Thoracic aorta (tissue), 2 donors: ENCODE measurements at regions not wholly inside any gene's neighbourhood (a gene's known extent, or its start where the extent isn't known, plus 50 kb on each side); places are given as distances from the start of the nearest gene placed in this dataset.

Experiments
- ATAC-seq: fragments of 150-250 bp; one replicate; pipeline ENCODE4 v1.8.0; 2017; ENCODE audit warnings: low read depth; ENCODE audit not compliant: insufficient number of reproducible peaks, low FRiP score
- DNase-seq: peaks from one replicate; pipeline ENCODE4 v3.0.0-alpha.2; 2020; ENCODE audit warnings: low spot score
- H3K27ac ChIP-seq, 2 donors: fragments of 200-600 bp; sonication (generic); 1 replicate in 1 of 2; 2 replicates in 1 of 2; pipeline ENCODE4 v1.5.1; 2016; ENCODE audit warnings: mild to moderate bottlenecking in 2 of 2, moderate library complexity in 2 of 2
- H3K27me3 ChIP-seq: fragments of 200-600 bp; sonication (generic); replicated peaks from 2 replicates; pipeline ENCODE4 v1.6.0; 2016; ENCODE audit warnings: mild to moderate bottlenecking; ENCODE audit not compliant: insufficient read depth
- H3K36me3 ChIP-seq: fragments of 200-600 bp; sonication (generic); one replicate; pipeline ENCODE4 v1.5.1; 2016
- H3K4me1 ChIP-seq, 2 donors: fragments of 200-600 bp; sonication (generic); 1 replicate in 1 of 2; 2 replicates in 1 of 2; pipeline versions ENCODE4 v1.5.1 to v1.6.0; 2016; ENCODE audit warnings: low read depth in 2 of 2, mild to moderate bottlenecking in 1 of 2; ENCODE audit not compliant: control insufficient read depth in 1 of 2
- H3K4me3 ChIP-seq: fragments of 200-600 bp; sonication (generic); 2 replicates; pipeline ENCODE4 v1.5.1; 2016; ENCODE audit warnings: mild to moderate bottlenecking
- H3K9me3 ChIP-seq: fragments of 200-600 bp; sonication (generic); 2 replicates; pipeline ENCODE4 v1.5.1; 2016
- TF ChIP-seq, protein P1 (sequence below): fragments of 200-600 bp; sonication (generic); IDR thresholded peaks from one replicate; pipeline ENCODE4 v1.5.1; 2019; ENCODE audit warnings: antibody characterized with exemption

DNA sequence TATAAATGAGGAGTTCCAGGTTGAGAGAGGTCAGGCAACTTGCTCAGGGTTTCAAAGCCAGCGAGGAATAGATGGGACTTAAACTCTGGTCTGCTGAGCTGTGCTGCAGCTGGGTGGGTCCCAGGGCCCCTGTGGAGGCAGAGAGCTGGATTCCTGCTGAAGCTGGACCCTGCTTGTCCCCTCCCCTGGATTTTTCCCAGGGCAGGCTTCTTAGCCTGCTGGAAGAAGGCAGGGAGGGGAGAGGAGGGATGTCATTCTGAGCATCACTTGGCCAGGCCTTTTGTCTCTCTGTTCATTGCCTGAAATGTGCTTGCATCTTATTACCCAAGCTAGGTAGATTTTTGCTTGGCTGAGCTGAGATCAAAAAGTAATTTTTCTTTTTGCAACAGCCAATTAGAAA lies 133.7 kb downstream of the DHX35 start:
- Histone ChIP-seq H3K4me1 (no peaks in the 10 kb centered on the region), H3K27ac (no peak overlapping the region), H3K36me3 (no peaks in the 10 kb centered on the region), H3K4me3 (no peak overlapping the region), H3K27me3 (no peaks in the 10 kb centered on the region), H3K9me3 (no peaks in the 10 kb centered on the region)
- TF ChIP-seq, protein P1, sequence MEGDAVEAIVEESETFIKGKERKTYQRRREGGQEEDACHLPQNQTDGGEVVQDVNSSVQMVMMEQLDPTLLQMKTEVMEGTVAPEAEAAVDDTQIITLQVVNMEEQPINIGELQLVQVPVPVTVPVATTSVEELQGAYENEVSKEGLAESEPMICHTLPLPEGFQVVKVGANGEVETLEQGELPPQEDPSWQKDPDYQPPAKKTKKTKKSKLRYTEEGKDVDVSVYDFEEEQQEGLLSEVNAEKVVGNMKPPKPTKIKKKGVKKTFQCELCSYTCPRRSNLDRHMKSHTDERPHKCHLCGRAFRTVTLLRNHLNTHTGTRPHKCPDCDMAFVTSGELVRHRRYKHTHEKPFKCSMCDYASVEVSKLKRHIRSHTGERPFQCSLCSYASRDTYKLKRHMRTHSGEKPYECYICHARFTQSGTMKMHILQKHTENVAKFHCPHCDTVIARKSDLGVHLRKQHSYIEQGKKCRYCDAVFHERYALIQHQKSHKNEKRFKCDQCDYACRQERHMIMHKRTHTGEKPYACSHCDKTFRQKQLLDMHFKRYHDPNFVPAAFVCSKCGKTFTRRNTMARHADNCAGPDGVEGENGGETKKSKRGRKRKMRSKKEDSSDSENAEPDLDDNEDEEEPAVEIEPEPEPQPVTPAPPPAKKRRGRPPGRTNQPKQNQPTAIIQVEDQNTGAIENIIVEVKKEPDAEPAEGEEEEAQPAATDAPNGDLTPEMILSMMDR: no peak
- no peak for DNase-seq
- ATAC-seq: no peak

DNA sequence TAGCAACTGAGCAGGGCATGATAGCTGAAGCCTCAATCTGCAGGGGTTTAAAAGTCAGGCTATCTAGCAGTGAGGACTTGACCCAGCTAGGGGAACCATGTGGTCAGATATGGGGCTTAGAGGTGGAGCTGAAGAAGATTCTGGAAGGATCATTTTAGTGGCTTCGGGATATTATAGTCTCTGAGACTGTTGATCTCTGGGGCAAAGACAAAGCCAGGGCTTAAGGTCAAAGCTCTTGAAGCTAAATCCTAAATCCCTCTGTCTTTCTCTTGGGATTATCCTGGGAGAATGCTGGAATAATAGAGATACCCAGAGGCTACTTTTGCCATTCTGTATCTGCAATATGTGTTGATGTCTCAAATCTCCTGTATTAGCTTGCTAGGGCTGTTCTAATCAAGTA lies 132.2 kb downstream of the DHX35 start:
- Histone ChIP-seq H3K27me3 (no peaks in the 10 kb centered on the region), H3K27ac (no peak overlapping the region), H3K9me3 (no peaks in the 10 kb centered on the region), H3K36me3 (no peaks in the 10 kb centered on the region), H3K4me3 (no peak overlapping the region), H3K4me1 (no peaks in the 10 kb centered on the region)
- DNase-seq: no peak
- TF ChIP-seq, protein P1: no peak
- no peak for ATAC-seq

DNA sequence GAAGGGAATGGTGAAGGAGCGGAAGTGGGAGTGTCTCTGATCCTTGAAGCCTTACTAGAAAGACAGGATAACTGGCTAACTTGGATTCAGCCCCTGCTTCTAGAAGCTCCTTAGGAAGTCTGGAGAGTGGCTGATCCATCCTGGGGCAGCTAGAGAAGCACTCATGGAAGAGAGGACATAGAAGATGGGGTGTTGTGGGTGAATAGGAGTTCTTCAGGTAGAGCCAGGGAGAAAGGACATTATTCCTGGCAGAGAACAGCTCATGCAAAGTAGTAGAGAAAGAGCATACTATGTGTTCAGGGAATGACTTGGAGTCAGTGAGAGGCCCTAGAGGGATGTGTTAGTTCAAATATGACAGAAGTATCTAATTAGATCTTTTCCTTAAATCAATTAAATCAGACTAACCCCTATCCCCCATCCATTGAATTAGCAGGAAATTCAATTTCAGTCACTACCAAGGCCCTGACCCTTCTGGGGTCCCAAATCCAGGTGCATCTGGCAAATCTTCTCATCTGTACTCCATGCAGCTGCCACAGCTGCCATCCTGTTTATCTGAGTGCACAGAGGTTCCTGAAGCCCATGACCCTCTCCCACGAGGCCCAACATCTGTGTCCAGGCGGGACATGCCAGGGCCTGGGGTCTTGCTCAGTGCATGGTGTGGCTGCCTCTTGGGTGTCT lies 130.7 kb downstream of the DHX35 start:
- no peaks in the 10 kb centered on the region for H3K27me3 ChIP-seq
- TF ChIP-seq, protein P1: no peak
- H3K36me3 ChIP-seq: no peaks in the 10 kb centered on the region
- H3K4me1 ChIP-seq: no peaks in the 10 kb centered on the region
- no peak overlapping the region for H3K27ac ChIP-seq
- no peak for ATAC-seq
- H3K4me3 ChIP-seq: no peak overlapping the region
- DNase-seq: no peak
- no peaks in the 10 kb centered on the region for H3K9me3 ChIP-seq

DNA sequence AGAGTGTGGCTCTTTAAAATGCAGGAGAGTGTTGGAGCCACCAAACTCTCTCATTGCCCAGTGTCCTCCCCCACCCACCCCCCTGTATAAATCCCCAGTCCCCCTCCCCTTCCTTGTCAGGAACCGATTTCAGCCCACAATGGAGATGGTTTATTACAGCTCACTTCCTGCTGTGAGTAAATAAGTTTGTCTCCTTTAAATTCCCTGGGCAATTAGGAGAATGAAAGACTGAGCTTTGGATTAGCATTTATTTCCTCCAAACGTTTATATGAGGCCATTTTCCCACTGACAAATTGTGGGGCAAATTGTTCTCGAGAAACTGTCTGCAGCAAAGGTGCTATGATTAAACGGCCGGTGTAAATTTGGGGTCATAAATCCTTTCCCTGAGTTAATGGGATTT lies 128.8 kb downstream of the DHX35 start:
- ATAC-seq (no peak), DNase-seq (no peak)
- TF ChIP-seq, protein P1: no peak
- Histone ChIP-seq H3K4me1 (no peaks in the 10 kb centered on the region), H3K36me3 (no peaks in the 10 kb centered on the region), H3K27me3 (no peaks in the 10 kb centered on the region), H3K9me3 (no peaks in the 10 kb centered on the region), H3K27ac (no peak overlapping the region), H3K4me3 (no peak overlapping the region)

DNA sequence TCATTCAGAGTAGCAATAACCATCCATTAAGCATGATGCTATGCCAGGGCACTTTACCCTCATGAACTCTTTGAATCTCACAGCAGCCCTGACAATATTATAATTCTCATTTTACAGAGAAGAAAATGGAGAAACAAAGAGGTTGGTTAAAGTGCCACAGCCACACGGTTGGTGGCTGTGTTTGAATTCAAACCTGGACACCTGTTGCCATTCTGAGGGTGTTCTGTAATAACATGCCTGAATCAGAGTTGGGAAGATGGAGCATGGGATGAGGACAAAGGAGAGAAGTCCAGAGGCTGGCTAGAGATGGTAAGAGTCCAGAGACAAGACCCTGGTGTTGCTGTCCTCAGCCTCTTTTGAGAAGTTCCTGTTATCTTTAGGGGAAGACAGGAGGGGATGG lies 127.7 kb downstream of the DHX35 start:
- Histone ChIP-seq H3K27ac (no peak overlapping the region), H3K4me1 (no peaks in the 10 kb centered on the region), H3K36me3 (no peaks in the 10 kb centered on the region), H3K4me3 (no peak overlapping the region), H3K9me3 (no peaks in the 10 kb centered on the region), H3K27me3 (no peaks in the 10 kb centered on the region)
- TF ChIP-seq, protein P1: no peak
- DNase-seq: no peak
- no peak for ATAC-seq
